K562 (cell line): ENCODE measurements at regions not wholly inside any gene's neighbourhood (a gene's known extent, or its start where the extent isn't known, plus 50 kb on each side); places are given as distances from the start of the nearest gene placed in this dataset.

Experiments used
- BDP1 ChIP-seq: IDR thresholded peaks from 3 replicates; pipeline ENCODE4 v1.6.1; 2011; ENCODE audit not compliant: insufficient read length, insufficient read depth
- CEBPB ChIP-seq: fragments of 450-650 bp; IDR thresholded peaks from 2 replicates; pipeline ENCODE4 v1.6.1; 2016; ENCODE audit warnings: missing genetic modification characterization, missing compliant biosample characterization
- HCFC1 ChIP-seq: IDR thresholded peaks from 2 replicates; pipeline ENCODE4 v1.6.1; 2012; ENCODE audit warnings: low read depth, low read length, improper control_type of control experiment
- HOXB6 ChIP-seq: fragments of 250-450 bp; sonication (Bioruptor Pico); IDR thresholded peaks from 2 replicates; pipeline ENCODE4 v1.5.1; 2022; ENCODE audit warnings: mild to moderate bottlenecking, borderline replicate concordance
- KLF6 ChIP-seq: fragments of 250-450 bp; sonication (Bioruptor Pico); IDR thresholded peaks from 2 replicates; pipeline ENCODE4 v1.4.0; 2020; ENCODE audit warnings: mild to moderate bottlenecking, moderate library complexity, borderline replicate concordance
- MIER1 ChIP-seq: fragments of 450-650 bp; IDR thresholded peaks from 2 replicates; pipeline ENCODE4 v1.6.1; 2016; ENCODE audit warnings: antibody characterized with exemption, mild to moderate bottlenecking, low read depth
- ZSCAN29 ChIP-seq: fragments of 450-650 bp; IDR thresholded peaks from 2 replicates; pipeline ENCODE4 v1.6.1; 2017
- TF ChIP-seq, protein P1 (sequence below), 2 experiments: fragments of 450-650 bp in 1 of 2; IDR thresholded peaks; 2 replicates each; pipeline ENCODE4 v1.6.1; 2011 to 2017; ENCODE audit warnings: low read depth in 2 of 2, antibody characterized with exemption in 1 of 2, borderline replicate concordance in 1 of 2, low read length in 1 of 2, mild to moderate bottlenecking in 1 of 2, mixed read lengths in 1 of 2; ENCODE audit not compliant: control insufficient read depth in 1 of 2
- TF ChIP-seq, protein P2 (sequence below): IDR thresholded peaks from 2 replicates; pipeline ENCODE4 v1.6.1; 2011; ENCODE audit not compliant: insufficient read length; ENCODE audit errors: extremely low read depth
- TF ChIP-seq, protein P3 (sequence below): sonication (generic); formaldehyde crosslinking; IDR thresholded peaks from 2 replicates; pipeline ENCODE4 v1.8.0; 2022; ENCODE audit warnings: missing genetic modification reagents, mild to moderate bottlenecking, borderline replicate concordance
- TF ChIP-seq, protein P4 (sequence below): fragments of 450-650 bp; IDR thresholded peaks from 2 replicates; pipeline ENCODE4 v1.6.1; 2016
- TF ChIP-seq, protein P5 (sequence below): fragments of 450-650 bp; formaldehyde crosslinking; IDR thresholded peaks from 2 replicates; pipeline ENCODE4 v1.4.0; 2020; ENCODE audit warnings: mild to moderate bottlenecking

DNA sequence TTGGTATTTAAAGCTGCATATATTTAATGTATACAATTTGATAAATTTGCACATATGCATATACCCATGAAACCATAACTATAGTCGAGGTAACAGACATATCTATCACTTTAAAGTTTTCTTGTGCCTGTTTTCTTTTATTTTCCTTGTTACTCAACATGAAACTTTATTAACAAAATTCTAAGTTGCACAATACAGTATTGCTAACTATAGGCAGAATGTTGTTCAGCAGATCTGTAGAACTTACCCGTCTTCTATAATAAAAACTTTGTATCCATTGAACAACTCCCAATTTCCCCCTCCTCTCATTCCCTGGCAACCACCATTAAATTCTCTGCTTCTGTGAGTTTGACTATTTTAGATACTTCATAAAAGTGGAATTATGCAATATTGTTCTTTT, 404.6 kb upstream of the KCND2 start (continued):
- TF ChIP-seq BDP1 = no peak
- TF ChIP-seq CEBPB (tag) = peak; percentile 66
- TF ChIP-seq, protein P1, sequence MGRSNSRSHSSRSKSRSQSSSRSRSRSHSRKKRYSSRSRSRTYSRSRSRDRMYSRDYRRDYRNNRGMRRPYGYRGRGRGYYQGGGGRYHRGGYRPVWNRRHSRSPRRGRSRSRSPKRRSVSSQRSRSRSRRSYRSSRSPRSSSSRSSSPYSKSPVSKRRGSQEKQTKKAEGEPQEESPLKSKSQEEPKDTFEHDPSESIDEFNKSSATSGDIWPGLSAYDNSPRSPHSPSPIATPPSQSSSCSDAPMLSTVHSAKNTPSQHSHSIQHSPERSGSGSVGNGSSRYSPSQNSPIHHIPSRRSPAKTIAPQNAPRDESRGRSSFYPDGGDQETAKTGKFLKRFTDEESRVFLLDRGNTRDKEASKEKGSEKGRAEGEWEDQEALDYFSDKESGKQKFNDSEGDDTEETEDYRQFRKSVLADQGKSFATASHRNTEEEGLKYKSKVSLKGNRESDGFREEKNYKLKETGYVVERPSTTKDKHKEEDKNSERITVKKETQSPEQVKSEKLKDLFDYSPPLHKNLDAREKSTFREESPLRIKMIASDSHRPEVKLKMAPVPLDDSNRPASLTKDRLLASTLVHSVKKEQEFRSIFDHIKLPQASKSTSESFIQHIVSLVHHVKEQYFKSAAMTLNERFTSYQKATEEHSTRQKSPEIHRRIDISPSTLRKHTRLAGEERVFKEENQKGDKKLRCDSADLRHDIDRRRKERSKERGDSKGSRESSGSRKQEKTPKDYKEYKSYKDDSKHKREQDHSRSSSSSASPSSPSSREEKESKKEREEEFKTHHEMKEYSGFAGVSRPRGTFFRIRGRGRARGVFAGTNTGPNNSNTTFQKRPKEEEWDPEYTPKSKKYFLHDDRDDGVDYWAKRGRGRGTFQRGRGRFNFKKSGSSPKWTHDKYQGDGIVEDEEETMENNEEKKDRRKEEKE (IDR thresholded peaks at IDR 0.05; ENCODE audit: borderline replicate concordance in 1 of 2, control insufficient read depth in 1 of 2, low read depth in 2 of 2, low read length in 1 of 2) = no peak
- no peak for TF ChIP-seq HCFC1
- TF ChIP-seq, protein P2, sequence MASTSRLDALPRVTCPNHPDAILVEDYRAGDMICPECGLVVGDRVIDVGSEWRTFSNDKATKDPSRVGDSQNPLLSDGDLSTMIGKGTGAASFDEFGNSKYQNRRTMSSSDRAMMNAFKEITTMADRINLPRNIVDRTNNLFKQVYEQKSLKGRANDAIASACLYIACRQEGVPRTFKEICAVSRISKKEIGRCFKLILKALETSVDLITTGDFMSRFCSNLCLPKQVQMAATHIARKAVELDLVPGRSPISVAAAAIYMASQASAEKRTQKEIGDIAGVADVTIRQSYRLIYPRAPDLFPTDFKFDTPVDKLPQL = no peak
- TF ChIP-seq, protein P3, sequence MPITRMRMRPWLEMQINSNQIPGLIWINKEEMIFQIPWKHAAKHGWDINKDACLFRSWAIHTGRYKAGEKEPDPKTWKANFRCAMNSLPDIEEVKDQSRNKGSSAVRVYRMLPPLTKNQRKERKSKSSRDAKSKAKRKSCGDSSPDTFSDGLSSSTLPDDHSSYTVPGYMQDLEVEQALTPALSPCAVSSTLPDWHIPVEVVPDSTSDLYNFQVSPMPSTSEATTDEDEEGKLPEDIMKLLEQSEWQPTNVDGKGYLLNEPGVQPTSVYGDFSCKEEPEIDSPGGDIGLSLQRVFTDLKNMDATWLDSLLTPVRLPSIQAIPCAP (CRISPR knock-in tag) = no peak
- TF ChIP-seq, protein P4, sequence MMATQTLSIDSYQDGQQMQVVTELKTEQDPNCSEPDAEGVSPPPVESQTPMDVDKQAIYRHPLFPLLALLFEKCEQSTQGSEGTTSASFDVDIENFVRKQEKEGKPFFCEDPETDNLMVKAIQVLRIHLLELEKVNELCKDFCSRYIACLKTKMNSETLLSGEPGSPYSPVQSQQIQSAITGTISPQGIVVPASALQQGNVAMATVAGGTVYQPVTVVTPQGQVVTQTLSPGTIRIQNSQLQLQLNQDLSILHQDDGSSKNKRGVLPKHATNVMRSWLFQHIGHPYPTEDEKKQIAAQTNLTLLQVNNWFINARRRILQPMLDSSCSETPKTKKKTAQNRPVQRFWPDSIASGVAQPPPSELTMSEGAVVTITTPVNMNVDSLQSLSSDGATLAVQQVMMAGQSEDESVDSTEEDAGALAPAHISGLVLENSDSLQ = no peak
- TF ChIP-seq, protein P5, sequence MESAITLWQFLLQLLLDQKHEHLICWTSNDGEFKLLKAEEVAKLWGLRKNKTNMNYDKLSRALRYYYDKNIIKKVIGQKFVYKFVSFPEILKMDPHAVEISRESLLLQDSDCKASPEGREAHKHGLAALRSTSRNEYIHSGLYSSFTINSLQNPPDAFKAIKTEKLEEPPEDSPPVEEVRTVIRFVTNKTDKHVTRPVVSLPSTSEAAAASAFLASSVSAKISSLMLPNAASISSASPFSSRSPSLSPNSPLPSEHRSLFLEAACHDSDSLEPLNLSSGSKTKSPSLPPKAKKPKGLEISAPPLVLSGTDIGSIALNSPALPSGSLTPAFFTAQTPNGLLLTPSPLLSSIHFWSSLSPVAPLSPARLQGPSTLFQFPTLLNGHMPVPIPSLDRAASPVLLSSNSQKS (CRISPR knock-in tag) = no peak
- no peak for TF ChIP-seq HOXB6 (CRISPR knock-in tag)
- no peak for TF ChIP-seq MIER1
- no peak for TF ChIP-seq KLF6 (CRISPR knock-in tag)
- TF ChIP-seq ZSCAN29 = no peak
